ENCODE measurements at regions not wholly inside any gene's neighbourhood (a gene's known extent, or its start where the extent isn't known, plus 50 kb on each side); places are given as distances from the start of the nearest gene placed in this dataset.

- peak; percentile 49 for DNase-seq (ENCODE audit: low read depth, low spot score)
- H3K4me3 ChIP-seq (ENCODE audit: low read depth, low read length) = no peak overlapping the region
- POLR2A ChIA-PET = no interaction called here
- TF ChIP-seq CTCF (IDR thresholded peaks at IDR 0.05; ENCODE audit: insufficient read depth, low read length, missing control alignments) = no peak
- CTCF ChIA-PET = interaction anchor here (2.4 kb wide), 1 partner anchor 195 kb away, joined by 33 read pairs; no protein-coding TSS in a partner anchor
These were observed 63.5 kb upstream of the BARX1 start for GRCh38 chr9:94018628-94019027.

GRCh38 chr9:94017939-94018531 lies 62.9 kb upstream of the BARX1 start:
- POLR2A ChIA-PET = no interaction called here
- no peak for TF ChIP-seq CTCF (IDR thresholded peaks at IDR 0.05; ENCODE audit: insufficient read depth, low read length, missing control alignments)
- CTCF ChIA-PET = interaction anchor here (2.4 kb wide), 1 partner anchor 195 kb away, joined by 33 read pairs; no protein-coding TSS in a partner anchor

GRCh38 chr9:94016744-94017143 lies 61.6 kb upstream of the BARX1 start:
- no peak for TF ChIP-seq CTCF (IDR thresholded peaks at IDR 0.05; ENCODE audit: insufficient read depth, low read length, missing control alignments)
- no peak for DNase-seq (ENCODE audit: low read depth, low spot score)
- H3K4me3 ChIP-seq (ENCODE audit: low read depth, low read length) = no peak overlapping the region
- ChIA-PET POLR2A (no interaction called here), CTCF (interaction anchor here (5.0 to 11.2 kb wide), 3 partner anchors 13 to 197 kb away, joined by 46 to 319 read pairs (median 79); no protein-coding TSS in a partner anchor)

More at GRCh38 chr9:94017939-94018531, 62.9 kb upstream of the BARX1 start:
- no peak overlapping the region for H3K4me3 ChIP-seq (ENCODE audit: low read depth, low read length)
- peak; percentile 44 for DNase-seq (ENCODE audit: low read depth, low spot score)

- CTCF ChIA-PET = interaction anchor here (0.9 to 11.2 kb wide), 25 partner anchors 11 to 559 kb away, joined by 3 to 319 read pairs (median 5); no protein-coding TSS in a partner anchor
- POLR2A ChIA-PET = no interaction called here
- no peak for TF ChIP-seq CTCF (IDR thresholded peaks at IDR 0.05; ENCODE audit: insufficient read depth, low read length, missing control alignments)
- no peak for DNase-seq (ENCODE audit: low read depth, low spot score)
- no peak overlapping the region for H3K4me3 ChIP-seq (ENCODE audit: low read depth, low read length)
These were observed 59.8 kb upstream of the BARX1 start for GRCh38 chr9:94014920-94015319.

GRCh38 chr9:94014066-94014654 lies 59.0 kb upstream of the BARX1 start:
- DNase-seq (ENCODE audit: low read depth, low spot score) = no peak
- TF ChIP-seq CTCF (IDR thresholded peaks at IDR 0.05; ENCODE audit: insufficient read depth, low read length, missing control alignments) = peak; percentile 46
- ChIA-PET CTCF (interaction anchor here (0.6 to 11.2 kb wide), 35 partner anchors 11 to 560 kb away, joined by 3 to 319 read pairs (median 5); no protein-coding TSS in a partner anchor), POLR2A (no interaction called here)
- no peak overlapping the region for H3K4me3 ChIP-seq (ENCODE audit: low read depth, low read length)

GRCh38 chr9:94010980-94011533 lies 55.9 kb upstream of the BARX1 start:
- CTCF ChIA-PET = interaction anchor here (5.9 to 11.2 kb wide), 2 partner anchors 7 to 202 kb away, joined by 79 to 319 read pairs; no protein-coding TSS in a partner anchor
- POLR2A ChIA-PET = no interaction called here
- DNase-seq (ENCODE audit: low read depth, low spot score) = no peak
- H3K4me3 ChIP-seq (ENCODE audit: low read depth, low read length) = no peak overlapping the region
- no peak for TF ChIP-seq CTCF (IDR thresholded peaks at IDR 0.05; ENCODE audit: insufficient read depth, low read length, missing control alignments)
